Muscle layer of duodenum (tissue), 2 donors: ENCODE measurements at regions not wholly inside any gene's neighbourhood (a gene's known extent, or its start where the extent isn't known, plus 50 kb on each side); places are given as distances from the start of the nearest gene placed in this dataset.
"Not testable (repeated sequence)": the region's sequence is repeated elsewhere in the genome, so short reads cannot be mapped to it uniquely, and the experiment has no call there.

ENCODE experiments used
- H3K27ac ChIP-seq: one replicate; pipeline ENCODE4 v1.7.0; 2013; ENCODE audit warnings: mild to moderate bottlenecking, low read length
- H3K27me3 ChIP-seq: one replicate; pipeline ENCODE4 v1.7.0; 2013; ENCODE audit warnings: low read depth, mild to moderate bottlenecking, control low read depth, low read length
- H3K36me3 ChIP-seq, 2 donors: one replicate each; pipeline ENCODE4 v1.7.0; 2013; ENCODE audit warnings: low read length in 2 of 2, control low read depth in 1 of 2, mild to moderate bottlenecking in 1 of 2; ENCODE audit not compliant: insufficient read depth in 2 of 2, control insufficient read depth in 1 of 2
- H3K4me1 ChIP-seq, 2 donors: one replicate each; pipeline ENCODE4 v1.7.0; 2013; ENCODE audit warnings: low read length in 2 of 2, mild to moderate bottlenecking in 2 of 2, control low read depth in 1 of 2, moderate library complexity in 1 of 2; ENCODE audit not compliant: insufficient read depth in 2 of 2, control insufficient read depth in 1 of 2
- H3K4me3 ChIP-seq, 2 donors: one replicate each; pipeline ENCODE4 v1.7.0; 2013; ENCODE audit warnings: low read length in 2 of 2, low read depth in 1 of 2, mild to moderate bottlenecking in 1 of 2
- H3K9me3 ChIP-seq, 2 donors: one replicate each; pipeline ENCODE4 v1.7.0; 2013; ENCODE audit warnings: low read length in 2 of 2, control low read depth in 1 of 2, mild to moderate bottlenecking in 1 of 2; ENCODE audit not compliant: control insufficient read depth in 1 of 2
- donor health status: healthy.

- Histone ChIP-seq H3K9me3 (no peaks in the 10 kb centered on the region), H3K27me3 (no peaks in the 10 kb centered on the region), H3K4me3 (no peak overlapping the region), H3K27ac (no peak overlapping the region), H3K4me1 (no peaks in the 10 kb centered on the region), H3K36me3 (no peaks in the 10 kb centered on the region)
Observed at GRCh38 chr13:90454002-90454636, 893.4 kb upstream of the MIR17HG start.

GRCh38 chr13:90455067-90455466, 892.4 kb upstream of the MIR17HG start:
- Histone ChIP-seq H3K4me3 (no peak overlapping the region), H3K36me3 (no peaks in the 10 kb centered on the region), H3K9me3 (no peaks in the 10 kb centered on the region), H3K27me3 (no peaks in the 10 kb centered on the region), H3K27ac (no peak overlapping the region), H3K4me1 (no peaks in the 10 kb centered on the region)

GRCh38 chr13:90455823-90456222, 891.7 kb upstream of the MIR17HG start:
- Histone ChIP-seq H3K9me3 (no peaks in the 10 kb centered on the region), H3K4me3 (no peak overlapping the region), H3K27ac (no peak overlapping the region), H3K27me3 (no peaks in the 10 kb centered on the region), H3K4me1 (no peaks in the 10 kb centered on the region), H3K36me3 (no peaks in the 10 kb centered on the region)

GRCh38 chr13:90461398-90461797, 886.1 kb upstream of the MIR17HG start:
- Histone ChIP-seq H3K27me3 (no peaks in the 10 kb centered on the region), H3K27ac (no peak overlapping the region), H3K9me3 (no peaks in the 10 kb centered on the region), H3K4me3 (no peak overlapping the region), H3K36me3 (no peaks in the 10 kb centered on the region), H3K4me1 (no peaks in the 10 kb centered on the region)

- no peak overlapping the region for H3K4me3 ChIP-seq
- no peaks in the 10 kb centered on the region for H3K27me3 ChIP-seq
- no peaks in the 10 kb centered on the region for H3K9me3 ChIP-seq
- H3K36me3 ChIP-seq, result no peaks in the 10 kb centered on the region
- H3K4me1 ChIP-seq, result no peaks in the 10 kb centered on the region
- H3K27ac ChIP-seq, result no peak overlapping the region
Observed at GRCh38 chr13:90477216-90477615, 870.3 kb upstream of the MIR17HG start.

GRCh38 chr13:90483906-90484305, 863.6 kb upstream of the MIR17HG start:
- H3K27me3 ChIP-seq, result no peaks in the 10 kb centered on the region
- no peaks in the 10 kb centered on the region for H3K9me3 ChIP-seq
- no peaks in the 10 kb centered on the region for H3K4me1 ChIP-seq
- no peak overlapping the region for H3K4me3 ChIP-seq
- no peaks in the 10 kb centered on the region for H3K36me3 ChIP-seq
- H3K27ac ChIP-seq, result no peak overlapping the region

GRCh38 chr13:90485436-90485835, 862.1 kb upstream of the MIR17HG start:
- H3K9me3 ChIP-seq, result no peaks in the 10 kb centered on the region
- H3K4me1 ChIP-seq, result no peaks in the 10 kb centered on the region
- H3K36me3 ChIP-seq, result no peaks in the 10 kb centered on the region
- H3K4me3 ChIP-seq, result no peak overlapping the region
- no peaks in the 10 kb centered on the region for H3K27me3 ChIP-seq
- no peak overlapping the region for H3K27ac ChIP-seq

DNA sequence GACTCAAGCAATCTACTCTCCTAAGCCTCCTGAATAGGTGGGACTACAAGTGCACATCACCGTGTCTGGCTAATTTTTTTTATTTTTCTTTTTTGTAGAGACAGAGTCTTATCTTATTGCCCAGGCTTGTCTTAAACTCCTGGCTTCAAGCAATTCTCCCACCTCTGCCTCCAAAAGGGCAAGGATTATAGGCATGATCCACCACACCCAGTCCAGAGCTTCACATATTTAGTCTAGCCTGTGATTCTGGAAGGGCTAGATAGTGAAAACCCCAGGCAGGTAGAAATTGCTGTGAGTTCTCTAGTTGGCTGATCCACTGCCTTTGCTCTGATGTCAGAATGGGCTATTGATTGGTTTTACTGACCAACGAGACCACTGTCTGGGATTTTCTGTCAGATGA, 854.6 kb upstream of the MIR17HG start:
- H3K36me3 ChIP-seq, result no peaks in the 10 kb centered on the region
- H3K27me3 ChIP-seq, result no peaks in the 10 kb centered on the region
- no peaks in the 10 kb centered on the region for H3K4me1 ChIP-seq
- peaks cover 0 to 3% of the 10 kb centered on the region in 2 donors for H3K9me3 ChIP-seq
- no peak overlapping the region for H3K4me3 ChIP-seq
- H3K27ac ChIP-seq, result no peak overlapping the region

- Histone ChIP-seq H3K9me3 (peaks cover 0 to 3% of the 10 kb centered on the region in 2 donors), H3K27me3 (no peaks in the 10 kb centered on the region), H3K4me1 (no peaks in the 10 kb centered on the region), H3K36me3 (no peaks in the 10 kb centered on the region), H3K4me3 (no peak overlapping the region), H3K27ac (no peak overlapping the region)
Observed at GRCh38 chr13:90493667-90494066, 853.8 kb upstream of the MIR17HG start.

- H3K27me3 ChIP-seq, H3K27ac ChIP-seq, H3K4me1 ChIP-seq, H3K36me3 ChIP-seq, H3K4me3 ChIP-seq, H3K9me3 ChIP-seq: not testable (repeated sequence)
Observed at GRCh38 chr13:90494849-90495248, 852.6 kb upstream of the MIR17HG start.

- Histone ChIP-seq H3K9me3 (no peaks in the 10 kb centered on the region), H3K36me3 (no peaks in the 10 kb centered on the region), H3K27me3 (no peaks in the 10 kb centered on the region), H3K4me1 (no peaks in the 10 kb centered on the region), H3K27ac (no peak overlapping the region), H3K4me3 (no peak overlapping the region)
Observed at GRCh38 chr13:90498096-90498495, 849.4 kb upstream of the MIR17HG start.

GRCh38 chr13:90498816-90499215, 848.7 kb upstream of the MIR17HG start:
- H3K27me3 ChIP-seq, result no peaks in the 10 kb centered on the region
- H3K4me1 ChIP-seq, result no peaks in the 10 kb centered on the region
- no peaks in the 10 kb centered on the region for H3K9me3 ChIP-seq
- no peak overlapping the region for H3K27ac ChIP-seq
- no peaks in the 10 kb centered on the region for H3K36me3 ChIP-seq
- H3K4me3 ChIP-seq, result no peak overlapping the region
